Transverse colon (tissue), 4 donors: ENCODE measurements at regions not wholly inside any gene's neighbourhood (a gene's known extent, or its start where the extent isn't known, plus 50 kb on each side); places are given as distances from the start of the nearest gene placed in this dataset.

ENCODE experiments used
- EP300 ChIP-seq: sonication (generic); formaldehyde crosslinking; IDR thresholded peaks from one replicate; pipeline ENCODE4 v1.6.1; 2017; ENCODE audit warnings: antibody characterized with exemption, low read depth
- POLR2A ChIP-seq: fragments of 450-650 bp; IDR thresholded peaks from one replicate; pipeline ENCODE4 v1.6.1; 2016; ENCODE audit warnings: antibody characterized with exemption, mild to moderate bottlenecking, moderate library complexity
- POLR2AphosphoS5 ChIP-seq, 3 donors: sonication (generic); formaldehyde crosslinking; IDR thresholded peaks; one replicate each; pipeline ENCODE4 v1.6.1; 2016; ENCODE audit warnings: antibody characterized with exemption in 3 of 3
- TF ChIP-seq, protein P1 (sequence below), 5 experiments: fragments of 200-600 bp in 3 of 5; fragments of 450-650 bp in 2 of 5; sonication (generic) in 3 of 5; IDR thresholded peaks; 1 replicate in 2 of 5; 2 replicates in 3 of 5; pipeline ENCODE4 v1.5.1; 2016 to 2017; ENCODE audit warnings: antibody characterized with exemption in 5 of 5, inconsistent platforms in 3 of 5, mild to moderate bottlenecking in 2 of 5, moderate library complexity in 1 of 5

DNA sequence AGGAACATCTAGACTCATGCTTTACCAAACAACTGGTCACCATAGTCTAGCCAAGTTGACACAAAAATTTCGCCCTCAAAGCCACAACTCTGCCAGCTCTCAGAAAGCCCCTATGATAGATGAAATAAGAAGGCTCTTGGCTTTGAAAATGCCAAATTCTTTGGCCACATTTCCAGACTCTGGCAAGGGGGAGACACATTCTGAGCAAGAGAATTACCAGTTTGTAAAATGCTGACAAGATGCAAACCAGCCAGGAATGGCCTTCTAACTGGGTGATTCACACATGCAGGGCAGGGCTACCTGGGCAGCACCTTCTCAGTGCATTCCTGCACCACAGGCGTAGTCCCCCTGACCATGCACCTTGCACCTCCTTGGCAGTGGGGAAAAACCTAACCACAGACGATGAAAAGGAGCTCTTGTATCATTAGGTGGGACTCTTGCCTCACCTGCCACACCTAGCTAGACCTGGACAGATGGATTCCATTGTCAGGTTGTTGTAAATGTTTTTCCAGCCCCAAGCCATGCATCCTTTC is 77.4 kb upstream of the CPEB2 start:
- TF ChIP-seq, protein P1, sequence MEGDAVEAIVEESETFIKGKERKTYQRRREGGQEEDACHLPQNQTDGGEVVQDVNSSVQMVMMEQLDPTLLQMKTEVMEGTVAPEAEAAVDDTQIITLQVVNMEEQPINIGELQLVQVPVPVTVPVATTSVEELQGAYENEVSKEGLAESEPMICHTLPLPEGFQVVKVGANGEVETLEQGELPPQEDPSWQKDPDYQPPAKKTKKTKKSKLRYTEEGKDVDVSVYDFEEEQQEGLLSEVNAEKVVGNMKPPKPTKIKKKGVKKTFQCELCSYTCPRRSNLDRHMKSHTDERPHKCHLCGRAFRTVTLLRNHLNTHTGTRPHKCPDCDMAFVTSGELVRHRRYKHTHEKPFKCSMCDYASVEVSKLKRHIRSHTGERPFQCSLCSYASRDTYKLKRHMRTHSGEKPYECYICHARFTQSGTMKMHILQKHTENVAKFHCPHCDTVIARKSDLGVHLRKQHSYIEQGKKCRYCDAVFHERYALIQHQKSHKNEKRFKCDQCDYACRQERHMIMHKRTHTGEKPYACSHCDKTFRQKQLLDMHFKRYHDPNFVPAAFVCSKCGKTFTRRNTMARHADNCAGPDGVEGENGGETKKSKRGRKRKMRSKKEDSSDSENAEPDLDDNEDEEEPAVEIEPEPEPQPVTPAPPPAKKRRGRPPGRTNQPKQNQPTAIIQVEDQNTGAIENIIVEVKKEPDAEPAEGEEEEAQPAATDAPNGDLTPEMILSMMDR (IDR thresholded peaks at IDR 0.05) = no peak
- no peak for TF ChIP-seq POLR2A
- TF ChIP-seq POLR2AphosphoS5 (IDR thresholded peaks at IDR 0.05) = no peak
- TF ChIP-seq EP300 = no peak
